ENCODE measurements at regions not wholly inside any gene's neighbourhood (a gene's known extent, or its start where the extent isn't known, plus 50 kb on each side); places are given as distances from the start of the nearest gene placed in this dataset.

- DNase-seq (ENCODE audit: low read depth) = no peak
- TF ChIP-seq CTCF (IDR thresholded peaks at IDR 0.05; ENCODE audit: insufficient read depth, low read depth, low read length, missing control alignments) = no peak
- H3K4me3 ChIP-seq (ENCODE audit: low read length) = no peak overlapping the region
These were observed 89.7 kb upstream of the STEAP4 start for GRCh38 chr7:88396295-88396947.

- DNase-seq (ENCODE audit: low read depth) = no peak
- no peak overlapping the region for H3K4me3 ChIP-seq (ENCODE audit: low read length)
- TF ChIP-seq CTCF (IDR thresholded peaks at IDR 0.05; ENCODE audit: insufficient read depth, low read depth, low read length, missing control alignments) = no peak
These were observed 89.0 kb upstream of the STEAP4 start for GRCh38 chr7:88395715-88396114.

- no peak for DNase-seq (ENCODE audit: low read depth)
- H3K4me3 ChIP-seq (ENCODE audit: low read length) = no peak overlapping the region
- no peak for TF ChIP-seq CTCF (IDR thresholded peaks at IDR 0.05; ENCODE audit: insufficient read depth, low read depth, low read length, missing control alignments)
These were observed 84.6 kb upstream of the STEAP4 start for GRCh38 chr7:88391247-88391646.

GRCh38 chr7:88387368-88387767 lies 80.7 kb upstream of the STEAP4 start:
- H3K4me3 ChIP-seq (ENCODE audit: low read length) = no peak overlapping the region
- TF ChIP-seq CTCF (IDR thresholded peaks at IDR 0.05; ENCODE audit: insufficient read depth, low read depth, low read length, missing control alignments) = no peak
- no peak for DNase-seq (ENCODE audit: low read depth)

- no peak for DNase-seq (ENCODE audit: low read depth)
- H3K4me3 ChIP-seq (ENCODE audit: low read length) = no peak overlapping the region
- TF ChIP-seq CTCF (IDR thresholded peaks at IDR 0.05; ENCODE audit: insufficient read depth, low read depth, low read length, missing control alignments) = no peak
These were observed 80.0 kb upstream of the STEAP4 start for GRCh38 chr7:88386665-88387156.

- DNase-seq (ENCODE audit: low read depth) = peak; percentile 75
- H3K4me3 ChIP-seq (ENCODE audit: low read length) = no peak overlapping the region
- no peak for TF ChIP-seq CTCF (IDR thresholded peaks at IDR 0.05; ENCODE audit: insufficient read depth, low read depth, low read length, missing control alignments)
These were observed 70.7 kb upstream of the STEAP4 start for GRCh38 chr7:88377434-88377833.

GRCh38 chr7:88368686-88369085 lies 62.0 kb upstream of the STEAP4 start:
- no peak for DNase-seq (ENCODE audit: low read depth)
- no peak overlapping the region for H3K4me3 ChIP-seq (ENCODE audit: low read length)
- no peak for TF ChIP-seq CTCF (IDR thresholded peaks at IDR 0.05; ENCODE audit: insufficient read depth, low read depth, low read length, missing control alignments)

Data from epithelial cell of esophagus (primary cell).